ENCODE measurements at regions not wholly inside any gene's neighbourhood (a gene's known extent, or its start where the extent isn't known, plus 50 kb on each side); places are given as distances from the start of the nearest gene placed in this dataset.

GRCh38 chr3:176190755-176191154 is 1006.5 kb downstream of the TBL1XR1 start:
- no peak overlapping the region for H3K4me3 ChIP-seq (ENCODE audit: control insufficient read depth, low read depth, low read length)
- no peak for TF ChIP-seq CTCF (IDR thresholded peaks at IDR 0.05; ENCODE audit: control insufficient read depth, insufficient read depth, low read depth, low read length, missing control alignments)
- no peak for DNase-seq (ENCODE audit: low read depth)

- TF ChIP-seq CTCF (IDR thresholded peaks at IDR 0.05; ENCODE audit: control insufficient read depth, insufficient read depth, low read depth, low read length, missing control alignments): no peak
- no peak for DNase-seq (ENCODE audit: low read depth)
Observed at GRCh38 chr3:176183181-176183580, 1014.1 kb downstream of the TBL1XR1 start.

GRCh38 chr3:176174060-176174459 is 1023.2 kb downstream of the TBL1XR1 start:
- H3K4me3 ChIP-seq (ENCODE audit: control insufficient read depth, low read depth, low read length): no peak overlapping the region
- no peak for TF ChIP-seq CTCF (IDR thresholded peaks at IDR 0.05; ENCODE audit: control insufficient read depth, insufficient read depth, low read depth, low read length, missing control alignments)
- DNase-seq (ENCODE audit: low read depth): no peak

More at GRCh38 chr3:176183181-176183580, 1014.1 kb downstream of the TBL1XR1 start:
- no peak overlapping the region for H3K4me3 ChIP-seq (ENCODE audit: control insufficient read depth, low read depth, low read length)

GRCh38 chr3:176172492-176172891 is 1024.8 kb downstream of the TBL1XR1 start:
- no peak for DNase-seq (ENCODE audit: low read depth)
- TF ChIP-seq CTCF (IDR thresholded peaks at IDR 0.05; ENCODE audit: control insufficient read depth, insufficient read depth, low read depth, low read length, missing control alignments): no peak
- H3K4me3 ChIP-seq (ENCODE audit: control insufficient read depth, low read depth, low read length): no peak overlapping the region

GRCh38 chr3:176167272-176167671 is 1030.0 kb downstream of the TBL1XR1 start:
- DNase-seq (ENCODE audit: low read depth): no peak
- no peak for TF ChIP-seq CTCF (IDR thresholded peaks at IDR 0.05; ENCODE audit: control insufficient read depth, insufficient read depth, low read depth, low read length, missing control alignments)
- no peak overlapping the region for H3K4me3 ChIP-seq (ENCODE audit: control insufficient read depth, low read depth, low read length)

GRCh38 chr3:176160997-176161396 is 1036.3 kb downstream of the TBL1XR1 start:
- H3K4me3 ChIP-seq (ENCODE audit: control insufficient read depth, low read depth, low read length): no peak overlapping the region
- no peak for TF ChIP-seq CTCF (IDR thresholded peaks at IDR 0.05; ENCODE audit: control insufficient read depth, insufficient read depth, low read depth, low read length, missing control alignments)
- no peak for DNase-seq (ENCODE audit: low read depth)

- H3K4me3 ChIP-seq (ENCODE audit: control insufficient read depth, low read depth, low read length): no peak overlapping the region
- no peak for TF ChIP-seq CTCF (IDR thresholded peaks at IDR 0.05; ENCODE audit: control insufficient read depth, insufficient read depth, low read depth, low read length, missing control alignments)
- no peak for DNase-seq (ENCODE audit: low read depth)
Observed at GRCh38 chr3:176159796-176160195, 1037.5 kb downstream of the TBL1XR1 start.

Data from AG09309 (cell line).